ENCODE measurements at regions not wholly inside any gene's neighbourhood (a gene's known extent, or its start where the extent isn't known, plus 50 kb on each side); places are given as distances from the start of the nearest gene placed in this dataset.

DNA sequence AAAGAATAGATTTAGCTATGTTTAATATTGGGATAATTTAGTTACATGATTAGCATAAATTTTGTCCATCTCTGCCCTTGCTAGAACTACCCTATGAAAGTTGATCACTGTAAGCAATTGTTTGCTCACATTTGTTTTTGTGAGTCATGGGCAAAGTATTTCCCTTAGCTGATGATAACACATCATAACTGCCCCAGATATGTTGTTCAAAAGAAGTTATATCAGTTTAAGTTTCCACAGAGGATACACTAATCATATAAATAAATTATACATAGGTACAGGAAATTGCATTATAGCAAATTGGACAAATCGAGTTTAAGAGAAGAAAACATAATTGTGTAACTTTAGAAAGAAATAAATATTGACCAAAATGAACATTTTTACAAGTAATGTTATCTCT, 223.2 kb upstream of the PIK3C3 start:
- no peak overlapping the region for H3K27ac Mint-ChIP-seq (ENCODE audit: unreplicated experiment)
- Histone ChIP-seq H3K4me1 (ENCODE audit: insufficient read depth, low read length) (no peaks in the 10 kb centered on the region), H3K9me3 (ENCODE audit: insufficient read depth, low read depth, low read length) (no peaks in the 10 kb centered on the region), H3K79me2 (ENCODE audit: insufficient read depth, low read length) (no peaks in the 10 kb centered on the region), H3K27ac (ENCODE audit: low read depth, low read length) (no peak overlapping the region), H4K20me1 (ENCODE audit: insufficient read depth, low read length) (no peaks in the 10 kb centered on the region), H3K27me3 (ENCODE audit: insufficient read depth, low read length) (no peaks in the 10 kb centered on the region), H3K4me3 (ENCODE audit: insufficient read depth, low read depth, low read length) (no peak overlapping the region), H3K4me2 (ENCODE audit: low read length) (no peak overlapping the region), H3K9ac (ENCODE audit: low read length) (no peak overlapping the region), H2AFZ (ENCODE audit: low read depth, low read length) (no peak overlapping the region), H3K36me3 (ENCODE audit: insufficient read depth, low read length) (no peaks in the 10 kb centered on the region)
- no peak overlapping the region for H3K4me3 Mint-ChIP-seq (ENCODE audit: unreplicated experiment)
- TF ChIP-seq CTCF (IDR thresholded peaks at IDR 0.05; ENCODE audit: insufficient read depth, low read depth, low read length) (no peak), EZH2 (IDR thresholded peaks at IDR 0.05; ENCODE audit: insufficient read depth, low read length) (no peak)
- H3K27me3 Mint-ChIP-seq (ENCODE audit: low read depth, unreplicated experiment): no peaks in the 10 kb centered on the region
- H3K4me1 Mint-ChIP-seq (ENCODE audit: low read depth, unreplicated experiment): peaks cover 12% of the 10 kb centered on the region
- DNase-seq (ENCODE audit: low read depth) (no peak), FAIRE-seq (no peak)
- H3K36me3 Mint-ChIP-seq (ENCODE audit: low read depth, unreplicated experiment): no peaks in the 10 kb centered on the region
- no peaks in the 10 kb centered on the region for H3K9me3 Mint-ChIP-seq (ENCODE audit: unreplicated experiment)

DNA sequence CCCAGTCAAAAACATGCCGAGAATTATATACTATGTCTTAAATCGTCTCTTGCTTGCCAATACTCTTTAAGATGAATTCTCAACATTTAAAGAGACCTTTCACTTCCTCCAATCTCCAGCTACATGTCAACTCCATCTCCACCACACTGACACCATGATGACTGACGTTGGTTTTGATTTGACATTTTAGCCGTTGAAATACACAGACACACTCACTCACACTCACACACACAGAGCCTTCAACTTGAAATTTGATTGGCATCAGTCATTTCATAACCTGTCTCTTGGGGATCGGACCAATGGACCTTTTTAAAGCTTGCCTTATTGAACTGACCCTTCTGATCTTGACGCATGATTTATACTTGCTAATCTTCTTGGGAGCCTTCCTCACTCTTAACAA, 230.8 kb upstream of the PIK3C3 start:
- H3K27ac Mint-ChIP-seq (ENCODE audit: unreplicated experiment): no peak overlapping the region

More for the DNA sequence above, 230.8 kb upstream of the PIK3C3 start:
- Histone ChIP-seq H3K27ac (ENCODE audit: low read depth, low read length) (no peak overlapping the region), H2AFZ (ENCODE audit: low read depth, low read length) (no peak overlapping the region), H3K4me3 (ENCODE audit: insufficient read depth, low read depth, low read length) (no peak overlapping the region), H3K9me3 (ENCODE audit: insufficient read depth, low read depth, low read length) (no peaks in the 10 kb centered on the region), H4K20me1 (ENCODE audit: insufficient read depth, low read length) (no peaks in the 10 kb centered on the region), H3K9ac (ENCODE audit: low read length) (no peak overlapping the region), H3K27me3 (ENCODE audit: insufficient read depth, low read length) (no peaks in the 10 kb centered on the region), H3K79me2 (ENCODE audit: insufficient read depth, low read length) (no peaks in the 10 kb centered on the region), H3K4me1 (ENCODE audit: insufficient read depth, low read length) (no peaks in the 10 kb centered on the region), H3K4me2 (ENCODE audit: low read length) (no peak overlapping the region), H3K36me3 (ENCODE audit: insufficient read depth, low read length) (no peaks in the 10 kb centered on the region)
- Mint-ChIP-seq H3K27me3 (ENCODE audit: low read depth, unreplicated experiment) (no peaks in the 10 kb centered on the region), H3K9me3 (ENCODE audit: unreplicated experiment) (no peaks in the 10 kb centered on the region), H3K36me3 (ENCODE audit: low read depth, unreplicated experiment) (no peaks in the 10 kb centered on the region), H3K4me1 (ENCODE audit: low read depth, unreplicated experiment) (peaks cover 4% of the 10 kb centered on the region), H3K4me3 (ENCODE audit: unreplicated experiment) (no peak overlapping the region)
- TF ChIP-seq EZH2 (IDR thresholded peaks at IDR 0.05; ENCODE audit: insufficient read depth, low read length) (no peak), CTCF (IDR thresholded peaks at IDR 0.05; ENCODE audit: insufficient read depth, low read depth, low read length) (no peak)
- FAIRE-seq: no peak
- no peak for DNase-seq (ENCODE audit: low read depth)
